HL-60/S4 treated with retinoic acid at 250 ng/mL for 4 days and 3 days (cell line): ENCODE measurements at regions not wholly inside any gene's neighbourhood (a gene's known extent, or its start where the extent isn't known, plus 50 kb on each side); places are given as distances from the start of the nearest gene placed in this dataset.

Experiments
- in situ Hi-C: fragments of 300-500 bp; cut with MboI; formaldehyde crosslinking; loops from 2 replicates; pipeline ENCODE4 v1.7.0; 2022; ENCODE audit warnings: low sequenced_read_pairs

DNA sequence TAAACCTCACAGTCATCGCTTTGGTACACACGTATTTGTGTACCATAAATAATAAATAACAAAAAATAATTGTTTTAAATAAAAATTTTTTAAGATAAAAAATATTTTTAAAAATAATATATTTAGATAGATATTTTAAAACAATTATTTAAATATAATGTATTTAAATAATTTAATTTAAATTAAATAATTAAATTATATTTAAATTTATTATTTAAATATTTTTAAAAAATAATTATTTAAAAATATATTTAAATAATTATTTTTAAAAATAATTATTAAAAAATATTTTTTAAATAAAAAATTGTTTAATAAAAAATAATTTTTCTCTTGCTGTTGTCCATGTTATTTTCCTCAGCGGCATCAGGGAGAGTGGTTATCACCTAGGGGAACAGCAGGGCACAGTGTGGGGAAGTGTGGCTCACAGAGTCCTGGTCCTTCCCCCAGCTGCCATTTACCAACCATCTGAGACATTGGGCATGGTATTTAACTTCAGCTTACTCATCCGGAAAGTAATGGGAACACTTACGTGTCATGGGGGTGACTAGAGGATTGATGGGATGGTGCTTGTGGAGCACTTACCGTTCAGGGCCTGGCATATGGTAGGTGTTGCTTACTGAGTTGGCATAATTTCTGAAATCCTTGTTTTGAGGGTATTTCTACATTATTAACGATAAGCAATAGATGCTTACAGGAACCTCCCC is 92.9 kb upstream of the TSPAN2 start:
- in situ Hi-C loops = no loop called here

DNA sequence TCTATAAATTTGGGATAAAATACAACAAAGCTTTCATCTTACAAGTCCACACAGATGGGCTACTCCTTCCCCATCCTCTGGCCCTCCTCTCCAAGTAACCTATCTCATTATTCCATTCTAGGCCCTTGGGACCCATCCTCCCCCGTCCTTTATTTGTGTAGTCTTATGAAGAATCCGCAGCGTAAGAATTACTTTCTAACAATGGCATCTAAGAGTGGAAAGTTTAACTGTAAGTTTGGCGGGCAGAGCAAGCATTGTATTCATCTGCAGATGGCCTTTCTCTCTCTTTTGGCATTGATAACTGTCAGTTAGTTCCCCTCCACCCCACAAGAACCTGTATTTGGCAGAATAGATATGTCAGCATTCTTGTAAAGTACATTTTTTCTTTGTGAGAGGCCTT is 91.9 kb upstream of the TSPAN2 start:
- in situ Hi-C loops = no loop called here

DNA sequence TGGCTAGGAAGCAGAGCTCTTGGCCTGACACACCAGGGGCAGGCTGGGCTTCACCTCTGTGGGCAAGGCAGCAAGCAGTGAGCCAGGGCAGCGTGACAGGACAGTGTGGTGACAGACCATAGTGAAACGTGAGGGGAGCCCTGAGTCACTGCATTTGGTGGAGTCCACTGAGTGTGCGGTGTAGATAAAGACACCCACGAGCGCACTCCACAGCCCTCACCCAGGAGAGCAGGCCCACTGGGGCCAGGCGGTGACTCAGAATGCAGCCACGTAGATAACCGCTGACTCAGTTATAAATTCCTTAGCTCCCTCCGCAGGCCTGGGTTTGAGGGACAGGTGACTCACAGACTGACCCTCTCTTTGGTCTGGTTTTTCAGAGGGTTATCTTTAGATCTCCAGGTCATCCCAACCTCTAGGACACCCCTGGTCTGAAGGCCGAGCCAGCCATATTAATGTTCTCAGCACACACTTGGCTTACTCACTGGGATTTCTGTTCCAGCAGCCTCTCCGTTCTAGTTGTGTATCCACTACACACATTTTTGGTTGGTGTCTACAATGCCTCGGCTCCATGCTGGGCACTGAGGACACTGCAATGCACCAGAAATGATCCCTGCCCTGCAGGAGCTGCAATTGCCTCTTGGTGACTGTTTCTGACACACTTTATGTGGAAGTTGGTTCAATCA is 90.2 kb upstream of the TSPAN2 start:
- in situ Hi-C loops = no loop called here

DNA sequence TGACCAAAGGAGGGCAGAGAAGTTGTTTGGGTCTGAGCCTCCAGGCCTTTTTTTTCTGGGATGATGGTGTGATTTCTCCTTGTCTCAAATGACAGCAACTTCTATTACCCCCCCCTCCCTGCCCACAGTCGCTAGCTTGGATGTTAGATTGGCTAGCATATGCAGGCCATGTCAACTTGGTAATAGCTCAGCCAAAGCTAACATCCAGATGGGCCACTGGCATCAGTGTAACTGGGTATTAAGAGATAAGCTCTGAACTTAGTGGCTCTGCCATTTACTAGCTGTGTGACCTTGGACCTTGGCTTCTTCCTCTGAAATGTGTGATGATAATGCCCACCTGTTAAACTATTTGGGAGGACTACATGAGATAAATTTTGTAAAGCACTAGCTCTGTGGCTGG is 86.9 kb upstream of the TSPAN2 start:
- in situ Hi-C loops = no loop called here

DNA sequence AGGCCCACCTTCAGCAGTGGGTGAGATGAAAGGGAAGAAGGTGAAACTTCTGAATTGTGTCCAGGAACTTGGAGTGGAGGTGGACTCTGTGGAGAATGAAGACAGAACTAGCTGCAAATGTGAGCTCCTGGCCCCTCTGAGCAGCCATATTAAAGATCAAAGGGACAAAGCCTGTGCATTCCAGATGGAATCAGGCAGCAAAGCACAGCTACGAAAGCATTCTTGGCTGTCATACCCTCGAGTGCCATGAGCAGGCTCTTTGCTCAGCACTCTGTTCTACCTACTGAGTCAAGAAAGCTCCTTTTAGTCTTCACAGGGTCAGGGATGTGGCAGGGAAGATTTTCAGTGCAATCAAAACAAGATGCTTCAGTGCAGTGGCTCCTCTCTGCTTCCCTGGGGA is 86.3 kb upstream of the TSPAN2 start:
- in situ Hi-C loops = no loop called here

DNA sequence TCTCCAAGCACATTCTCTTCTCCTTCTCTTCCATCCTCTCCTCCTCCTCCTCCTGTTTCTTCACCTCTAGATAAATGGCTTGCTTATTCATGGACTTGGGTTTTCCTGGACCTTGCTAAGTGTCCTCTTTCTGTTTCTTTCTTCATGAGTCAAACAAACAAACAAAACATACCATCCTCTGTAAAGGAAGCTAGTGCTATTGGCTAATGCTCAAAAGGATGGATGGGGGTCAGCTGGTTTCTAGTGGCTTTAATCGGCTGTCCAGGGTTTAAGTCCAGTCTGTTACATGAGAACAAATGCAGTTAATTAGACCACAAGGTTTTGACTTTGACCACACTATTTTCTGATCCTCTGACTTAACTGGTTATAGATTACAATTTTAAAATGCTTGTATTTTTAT is 83.8 kb upstream of the TSPAN2 start:
- in situ Hi-C loops = no loop called here

DNA sequence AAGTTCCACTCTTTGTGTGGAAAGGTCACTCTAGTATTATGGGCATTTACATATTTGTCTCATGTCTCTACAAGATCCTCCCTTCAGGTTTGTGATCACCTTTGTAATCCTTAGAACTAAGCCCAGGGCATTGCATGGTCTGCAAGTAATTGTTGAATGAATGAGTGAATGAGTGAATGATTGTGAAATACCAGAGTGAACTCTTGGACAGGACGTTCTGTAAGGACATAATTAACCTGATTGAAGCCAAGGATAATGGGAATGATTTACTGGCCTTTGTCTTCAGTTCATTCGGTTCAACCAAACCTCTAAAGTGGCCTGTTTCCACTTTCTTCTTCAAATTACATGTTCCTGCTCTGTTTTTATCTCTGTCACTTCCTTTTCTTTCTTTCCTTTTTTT is 83.0 kb upstream of the TSPAN2 start:
- in situ Hi-C loops = no loop called here

DNA sequence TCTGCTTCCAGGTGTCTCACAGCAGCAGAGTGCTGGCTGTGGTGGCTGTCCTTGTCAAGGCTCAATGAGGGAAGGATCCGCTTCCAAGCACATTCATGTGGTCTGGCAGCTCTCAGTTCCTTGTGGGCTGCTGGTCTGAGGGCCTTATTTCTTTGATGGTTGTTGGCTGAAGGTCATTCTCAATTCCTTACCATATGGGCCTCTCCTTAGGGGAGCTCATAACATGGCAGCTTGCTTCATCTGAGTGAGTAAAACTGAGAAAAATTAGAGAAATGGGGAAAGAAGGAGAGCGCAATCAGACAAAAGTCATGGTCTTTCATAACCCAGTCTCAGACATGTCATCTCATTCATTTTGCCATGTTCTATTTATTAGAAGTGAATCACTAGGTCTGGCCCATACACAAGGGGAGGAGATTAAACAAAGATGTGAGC is 81.7 kb upstream of the TSPAN2 start:
- in situ Hi-C loops = no loop called here

DNA sequence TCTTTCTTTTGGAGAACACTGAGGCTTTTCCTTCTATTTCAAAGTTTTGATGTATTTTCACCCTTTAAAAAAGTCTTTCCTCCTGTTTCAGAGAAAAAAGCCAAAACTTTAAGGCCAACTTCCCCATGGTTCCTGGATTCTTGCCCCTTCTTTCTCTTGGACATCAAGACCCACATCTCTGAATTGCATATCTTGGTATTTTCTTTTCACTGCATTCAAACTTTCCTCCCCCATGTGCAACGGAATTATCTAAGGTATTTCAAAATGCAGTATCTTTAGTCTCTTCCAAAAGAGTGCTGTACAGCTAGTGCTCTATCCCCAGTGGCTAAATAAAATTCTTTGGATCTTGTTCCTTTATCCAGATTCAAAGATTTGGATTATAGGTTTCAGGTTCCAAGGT is 81.1 kb upstream of the TSPAN2 start:
- in situ Hi-C loops = no loop called here

DNA sequence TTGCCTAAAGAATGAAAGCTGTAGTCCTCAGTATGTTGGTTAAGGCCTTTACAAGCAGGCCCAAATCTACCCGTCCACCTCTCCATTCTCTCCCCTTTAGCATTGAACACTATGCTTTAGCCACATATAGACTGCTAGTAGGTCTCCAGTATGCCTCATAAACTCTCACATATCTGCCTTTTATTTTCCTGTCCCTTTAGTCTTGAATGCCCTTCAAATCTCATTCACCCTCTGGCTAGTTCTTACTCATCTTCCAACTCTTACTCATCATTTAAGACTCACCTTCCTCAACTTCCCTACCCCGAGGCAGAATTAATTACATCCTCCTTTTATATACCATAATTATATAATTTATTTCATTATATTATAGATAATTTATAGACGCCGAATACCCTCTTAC is 78.7 kb upstream of the TSPAN2 start:
- in situ Hi-C loops = no loop called here

DNA sequence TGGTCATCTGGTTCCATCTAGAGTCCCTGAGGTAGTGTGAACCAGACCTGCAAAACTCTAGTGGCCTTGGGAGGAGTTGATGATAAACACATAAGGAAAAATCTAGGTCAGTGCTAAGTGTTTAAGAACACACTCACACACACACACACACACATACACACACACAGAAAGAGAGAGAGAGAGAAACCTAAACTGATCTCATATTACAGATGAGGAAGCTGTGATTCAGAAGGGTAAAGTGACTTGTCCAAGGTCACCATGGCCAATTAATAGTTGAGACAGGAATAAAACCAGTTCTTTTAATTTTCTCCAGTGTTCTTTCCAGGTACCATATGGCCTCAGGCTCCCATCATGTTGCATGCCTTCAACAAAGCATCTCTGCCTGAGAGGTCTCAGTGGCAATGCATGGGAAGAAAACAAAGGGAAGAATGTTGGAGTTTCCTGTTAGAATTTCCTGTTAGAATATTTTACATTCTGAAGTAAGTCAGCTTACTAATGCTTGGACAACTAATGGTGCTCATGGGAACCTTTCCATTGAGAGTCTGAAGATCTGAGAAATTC is 77.3 kb upstream of the TSPAN2 start:
- in situ Hi-C loops = no loop called here

DNA sequence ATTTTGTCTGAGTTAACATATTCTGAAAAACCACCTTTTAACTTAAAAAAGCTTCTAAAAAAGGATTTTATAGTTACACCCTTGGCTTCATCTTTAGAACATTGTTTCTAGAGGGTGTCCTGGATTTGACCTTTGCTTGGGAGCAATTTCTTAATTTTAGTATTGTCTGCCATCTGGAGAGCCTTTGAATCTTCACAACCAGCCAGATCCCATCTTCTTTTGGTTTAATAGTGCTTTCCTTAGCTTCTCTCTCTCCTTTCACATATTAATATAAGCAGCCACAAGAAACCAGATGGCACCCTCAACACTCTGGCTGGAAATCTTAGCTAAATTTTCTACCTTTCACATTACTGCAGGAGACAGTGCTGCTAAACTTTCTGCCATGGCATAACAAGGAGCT is 76.5 kb upstream of the TSPAN2 start:
- in situ Hi-C loops = no loop called here

DNA sequence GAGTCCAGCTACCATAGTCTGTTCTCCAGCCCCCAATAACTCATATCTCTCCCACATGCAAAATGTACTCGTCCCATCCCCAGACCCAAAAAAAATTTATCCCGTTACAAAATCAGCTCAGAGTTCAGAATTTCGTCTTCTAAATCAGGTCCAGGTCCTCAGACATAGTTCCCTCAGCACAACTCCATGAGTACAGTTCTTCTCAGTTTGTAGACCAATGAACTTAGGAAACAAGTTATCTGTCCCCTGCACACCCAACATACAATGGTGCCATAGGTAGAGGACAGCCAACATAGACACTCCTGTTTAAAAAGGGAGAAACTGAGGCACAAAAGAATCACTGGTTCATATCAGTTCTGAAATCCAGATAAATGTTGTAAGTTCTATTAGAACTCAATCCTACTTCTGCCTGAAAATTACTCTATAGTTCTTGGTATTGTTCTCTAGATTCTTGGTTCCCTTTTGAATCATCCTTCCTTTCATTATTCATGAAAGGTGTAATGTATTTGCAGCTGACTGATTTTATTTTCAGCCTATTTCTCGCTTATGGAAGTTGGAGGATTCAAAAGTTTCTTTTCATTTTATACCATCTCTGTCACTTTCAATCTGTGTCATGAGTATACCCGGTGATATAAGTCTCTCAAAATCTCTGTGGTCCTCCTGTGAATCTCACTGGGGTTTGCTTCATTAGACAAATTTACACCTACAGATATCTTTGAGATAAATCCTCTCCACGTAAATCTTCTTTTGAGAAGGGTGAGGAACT is 75.8 kb upstream of the TSPAN2 start:
- in situ Hi-C loops = no loop called here

DNA sequence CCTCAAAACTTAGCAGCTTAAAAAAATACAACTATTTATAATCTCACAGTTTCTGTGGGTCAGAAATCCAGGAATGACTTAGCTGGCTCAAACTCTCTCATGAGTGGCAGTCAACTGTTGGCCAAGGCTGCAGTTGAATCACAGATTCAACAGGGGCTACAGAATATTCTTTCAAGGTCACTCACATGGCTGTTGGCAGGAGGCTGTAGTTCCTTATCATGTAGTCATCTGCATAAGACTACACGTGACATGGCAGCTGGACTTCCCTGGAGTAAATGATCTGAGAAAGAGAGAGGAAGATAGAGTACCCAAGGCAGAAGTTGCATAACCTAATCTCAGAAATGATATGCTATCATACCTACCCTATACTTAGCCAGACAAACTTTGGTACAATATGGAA is 75.2 kb upstream of the TSPAN2 start:
- in situ Hi-C loops = no loop called here

DNA sequence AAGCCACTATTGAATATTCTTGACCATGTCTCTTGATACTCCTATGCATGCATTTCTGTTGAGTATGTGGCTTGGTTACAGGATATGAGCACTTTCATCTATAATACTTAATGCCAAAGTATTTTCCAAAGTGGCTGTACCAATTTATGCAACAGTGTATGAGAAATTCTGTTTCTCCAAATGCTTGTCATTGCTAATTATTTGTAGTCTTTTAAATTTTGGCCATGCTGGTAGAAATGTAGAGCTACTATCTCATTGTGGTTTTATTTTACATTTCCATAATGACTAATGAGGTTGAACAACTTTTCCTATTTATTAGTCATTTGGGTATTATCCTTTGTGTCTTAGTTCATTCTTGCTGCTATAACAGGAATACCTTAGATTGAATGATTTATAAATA is 71.4 kb upstream of the TSPAN2 start:
- in situ Hi-C loops = no loop called here

DNA sequence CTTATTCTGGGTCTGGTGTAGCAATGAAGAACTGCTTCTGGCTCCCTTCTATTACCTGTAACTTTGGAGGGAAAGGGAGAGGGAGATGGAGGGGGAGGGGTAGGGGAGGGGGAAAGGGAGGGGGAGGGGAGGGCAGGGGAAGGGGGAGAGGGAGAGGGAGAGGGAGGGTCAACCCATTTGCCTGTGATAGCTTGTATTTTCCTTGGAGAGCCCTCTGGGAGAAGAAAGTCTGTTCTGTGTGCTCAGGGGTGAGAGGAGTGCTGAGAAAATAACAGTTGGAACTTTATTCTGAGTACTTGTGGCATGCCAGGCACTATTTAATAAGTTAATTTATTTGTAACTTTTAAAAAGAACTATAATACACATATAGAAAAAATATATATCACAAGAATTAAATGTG is 70.7 kb upstream of the TSPAN2 start:
- in situ Hi-C loops = no loop called here

DNA sequence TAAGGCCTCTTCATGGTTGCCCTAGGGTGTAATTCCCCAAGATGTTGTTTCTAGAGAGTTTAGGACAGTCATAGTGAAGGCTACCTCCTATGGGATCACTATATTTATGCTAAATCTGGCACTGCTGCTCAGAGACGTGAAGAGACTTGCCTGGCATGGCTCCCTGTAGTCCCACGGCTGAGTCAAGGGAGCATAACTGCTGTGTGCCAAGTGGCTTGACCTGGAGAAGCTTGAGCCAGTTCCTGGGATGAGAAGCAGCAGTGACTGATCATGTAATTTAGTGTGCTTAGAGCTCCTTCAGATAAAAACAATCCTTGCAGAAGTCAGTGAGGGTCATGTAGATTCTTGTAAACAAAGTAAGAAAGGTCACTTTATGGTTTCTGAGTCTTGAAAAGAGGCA is 68.9 kb upstream of the TSPAN2 start:
- in situ Hi-C loops = no loop called here

DNA sequence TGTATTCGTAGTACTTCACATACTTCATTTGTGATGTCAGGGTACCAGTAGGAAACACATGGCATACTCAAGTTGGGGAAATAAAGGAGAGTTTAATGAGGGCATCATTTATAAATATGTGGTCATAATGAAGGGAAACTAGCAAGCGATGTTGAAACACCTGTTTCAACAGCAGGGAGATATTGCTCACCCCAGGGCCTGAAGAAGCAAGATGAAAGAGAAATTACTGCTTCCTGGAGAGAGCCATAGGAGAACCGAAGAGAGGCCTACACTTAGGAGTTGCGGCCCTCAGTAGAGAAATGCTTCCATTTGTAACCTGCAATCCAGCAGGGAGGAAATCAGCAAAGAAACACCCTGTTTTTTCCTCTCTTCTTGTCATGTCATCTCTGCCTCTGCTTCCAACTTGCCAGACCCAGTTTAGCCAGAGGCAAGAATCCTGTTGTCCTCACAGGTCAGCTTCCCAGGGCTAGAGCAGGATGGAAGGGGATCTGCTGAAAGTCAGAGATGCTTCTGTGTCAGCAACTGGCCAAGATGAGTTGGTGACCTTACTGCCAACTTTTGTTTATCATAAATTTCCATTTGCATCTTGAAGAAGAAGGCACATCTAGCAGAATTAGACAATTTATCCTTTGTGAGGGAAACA is 67.6 kb upstream of the TSPAN2 start:
- in situ Hi-C loops = no loop called here

DNA sequence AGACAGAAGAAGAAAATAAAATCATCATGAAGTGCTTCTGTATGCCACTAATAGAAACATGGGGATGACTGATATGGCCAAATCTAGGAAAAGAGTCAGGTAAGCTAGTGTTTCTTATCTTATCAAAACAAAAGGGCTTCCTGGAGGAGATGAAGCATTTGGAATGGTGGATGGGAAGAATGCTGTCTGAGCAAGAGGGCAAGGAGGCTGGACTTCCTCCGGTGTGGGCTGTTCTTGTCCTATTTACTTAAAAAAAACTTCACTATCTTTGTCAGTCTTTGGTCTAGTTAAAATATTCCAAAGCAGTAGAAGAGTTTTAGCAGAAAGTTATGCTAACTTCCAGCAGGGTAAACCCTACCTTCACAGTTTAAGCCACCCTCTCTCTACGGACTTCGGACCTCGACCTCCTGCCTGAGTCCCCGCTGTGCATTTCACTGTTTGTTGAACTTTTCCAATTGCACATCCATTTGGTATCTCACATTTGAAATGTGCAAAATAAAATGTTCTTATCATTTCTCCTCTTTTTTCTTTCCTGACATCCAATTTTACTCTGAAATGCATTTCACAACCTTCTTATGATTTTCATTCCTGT is 64.8 kb upstream of the TSPAN2 start:
- in situ Hi-C loops = no loop called here

DNA sequence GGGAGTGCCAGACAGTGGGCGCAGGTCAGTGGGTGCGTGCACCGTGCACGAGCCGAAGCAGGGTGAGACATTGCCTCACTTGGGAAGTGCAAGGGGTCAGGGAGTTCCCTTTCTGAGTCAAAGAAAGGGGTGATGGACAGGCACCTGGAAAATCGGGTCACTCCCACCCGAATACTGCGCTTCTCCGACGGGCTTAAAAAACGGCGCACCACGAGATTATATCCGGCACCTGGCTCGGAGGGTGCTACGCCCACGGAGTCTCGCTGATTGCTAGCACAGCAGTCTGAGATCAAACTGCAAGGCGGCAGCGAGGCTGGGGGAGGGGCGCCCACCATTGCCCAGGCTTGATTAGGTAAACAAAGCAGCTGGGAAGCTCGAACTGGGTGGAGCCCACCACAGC is 58.6 kb upstream of the TSPAN2 start:
- in situ Hi-C loops = loop anchor here (25.0 kb wide), 3 partner anchors 339 to 614 kb away; partner anchors contain the start of gene CASQ2

DNA sequence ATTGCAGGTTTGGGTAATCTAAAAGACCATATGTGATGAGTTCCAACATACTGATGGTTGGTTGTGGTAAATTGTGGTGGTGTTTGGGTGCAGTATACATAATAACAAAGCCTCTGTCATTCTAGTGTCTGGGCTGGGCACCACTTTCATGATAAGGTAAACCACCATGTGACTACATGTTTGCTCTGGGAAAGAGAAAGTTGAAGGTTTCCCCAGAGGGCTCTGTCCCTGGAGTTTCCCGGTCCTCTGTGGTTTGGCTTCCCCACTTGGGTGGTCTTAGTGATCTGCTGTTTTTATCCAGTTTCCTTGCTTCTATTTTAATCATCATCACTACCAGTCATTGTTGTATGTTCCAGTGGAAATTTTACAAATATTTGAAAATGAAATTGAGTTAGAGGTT is 55.9 kb upstream of the TSPAN2 start:
- in situ Hi-C loops = loop anchor here (25.0 kb wide), 3 partner anchors 342 to 617 kb away; partner anchors contain the start of gene CASQ2
